GM23248 (cell line): ENCODE measurements at regions not wholly inside any gene's neighbourhood (a gene's known extent, or its start where the extent isn't known, plus 50 kb on each side); places are given as distances from the start of the nearest gene placed in this dataset.

Source experiments
- EZH2 ChIP-seq: fragments of 200-600 bp; sonication (generic); IDR thresholded peaks from 2 replicates; pipeline ENCODE4 v1.6.1; 2018; ENCODE audit warnings: antibody characterized with exemption, mild to moderate bottlenecking; ENCODE audit not compliant: insufficient read depth, poor library complexity, severe bottlenecking
- EZH2phosphoT487 ChIP-seq: fragments of 200-600 bp; sonication (generic); IDR thresholded peaks from 2 replicates; pipeline ENCODE4 v1.6.1; 2018; ENCODE audit warnings: antibody characterized with exemption, moderate library complexity, mild to moderate bottlenecking, low read depth; ENCODE audit not compliant: insufficient read depth

GRCh38 chr1:105317976-105318375, 1568.3 kb downstream of the AMY1C start:
- TF ChIP-seq EZH2 (no peak), EZH2phosphoT487 (no peak)
